ENCODE measurements at regions not wholly inside any gene's neighbourhood (a gene's known extent, or its start where the extent isn't known, plus 50 kb on each side); places are given as distances from the start of the nearest gene placed in this dataset.

GRCh38 chr18:43465483-43465882 lies 188.2 kb upstream of the SYT4 start:
- H3K36me3 Mint-ChIP-seq (ENCODE audit: insufficient read depth, unreplicated experiment): no peaks in the 10 kb centered on the region
- POLR2A ChIA-PET: no interaction called here
- intact Hi-C loops (cut with micrococcal nuclease): no loop called here
- no peaks in the 10 kb centered on the region for H3K27me3 Mint-ChIP-seq (ENCODE audit: insufficient read depth, unreplicated experiment)
- DNase-seq (ENCODE audit: unreplicated experiment): no peak
- no peak for TF ChIP-seq CTCF (IDR thresholded peaks at IDR 0.05; ENCODE audit: unreplicated experiment)
- no peak overlapping the region for H3K4me3 Mint-ChIP-seq (ENCODE audit: unreplicated experiment)
- no peaks in the 10 kb centered on the region for H3K4me1 Mint-ChIP-seq (ENCODE audit: insufficient read depth, unreplicated experiment)
- H3K27ac Mint-ChIP-seq (ENCODE audit: low read depth, unreplicated experiment): no peak overlapping the region
- BruUV-seq (replicated peaks): no TSS peak
- CTCF ChIA-PET: interaction anchor here (0.5 kb wide), 1 partner anchor 800 kb away, joined by 4 read pairs; no protein-coding TSS in a partner anchor
- H3K9me3 Mint-ChIP-seq (ENCODE audit: unreplicated experiment): peaks cover 22% of the 10 kb centered on the region

- no peaks in the 10 kb centered on the region for H3K4me1 Mint-ChIP-seq (ENCODE audit: insufficient read depth, unreplicated experiment)
- no peak overlapping the region for H3K27ac Mint-ChIP-seq (ENCODE audit: low read depth, unreplicated experiment)
- H3K4me3 Mint-ChIP-seq (ENCODE audit: unreplicated experiment): no peak overlapping the region
- no TSS peak for BruUV-seq (replicated peaks)
- peaks cover 20% of the 10 kb centered on the region for H3K27me3 Mint-ChIP-seq (ENCODE audit: insufficient read depth, unreplicated experiment)
- intact Hi-C loops (cut with micrococcal nuclease): no loop called here
- no peak for DNase-seq (ENCODE audit: unreplicated experiment)
- TF ChIP-seq CTCF (IDR thresholded peaks at IDR 0.05; ENCODE audit: unreplicated experiment): no peak
- H3K36me3 Mint-ChIP-seq (ENCODE audit: insufficient read depth, unreplicated experiment): no peaks in the 10 kb centered on the region
- ChIA-PET POLR2A (no interaction called here), CTCF (interaction anchor here (1.2 kb wide), 1 partner anchor 49 kb away, joined by 4 read pairs; no protein-coding TSS in a partner anchor)
- peaks cover 7% of the 10 kb centered on the region for H3K9me3 Mint-ChIP-seq (ENCODE audit: unreplicated experiment)
Observed at GRCh38 chr18:43471873-43472272, 194.6 kb upstream of the SYT4 start.

- Mint-ChIP-seq H3K4me1 (ENCODE audit: insufficient read depth, unreplicated experiment) (no peaks in the 10 kb centered on the region), H3K4me3 (ENCODE audit: unreplicated experiment) (no peak overlapping the region), H3K27me3 (ENCODE audit: insufficient read depth, unreplicated experiment) (peaks cover 20% of the 10 kb centered on the region), H3K9me3 (ENCODE audit: unreplicated experiment) (no peaks in the 10 kb centered on the region), H3K36me3 (ENCODE audit: insufficient read depth, unreplicated experiment) (no peaks in the 10 kb centered on the region), H3K27ac (ENCODE audit: low read depth, unreplicated experiment) (no peak overlapping the region)
- no peak for TF ChIP-seq CTCF (IDR thresholded peaks at IDR 0.05; ENCODE audit: unreplicated experiment)
- no peak for DNase-seq (ENCODE audit: unreplicated experiment)
- ChIA-PET CTCF (no interaction called here), POLR2A (no interaction called here)
- intact Hi-C loops (cut with micrococcal nuclease): no loop called here
- BruUV-seq (replicated peaks): no TSS peak
Observed at GRCh38 chr18:43481069-43481468, 203.8 kb upstream of the SYT4 start.

GRCh38 chr18:43482136-43482535 lies 204.8 kb upstream of the SYT4 start:
- TF ChIP-seq CTCF (IDR thresholded peaks at IDR 0.05; ENCODE audit: unreplicated experiment): no peak
- Mint-ChIP-seq H3K27ac (ENCODE audit: low read depth, unreplicated experiment) (no peak overlapping the region), H3K27me3 (ENCODE audit: insufficient read depth, unreplicated experiment) (peaks cover 16% of the 10 kb centered on the region), H3K4me1 (ENCODE audit: insufficient read depth, unreplicated experiment) (no peaks in the 10 kb centered on the region), H3K9me3 (ENCODE audit: unreplicated experiment) (no peaks in the 10 kb centered on the region), H3K4me3 (ENCODE audit: unreplicated experiment) (no peak overlapping the region), H3K36me3 (ENCODE audit: insufficient read depth, unreplicated experiment) (no peaks in the 10 kb centered on the region)
- intact Hi-C loops (cut with micrococcal nuclease): no loop called here
- DNase-seq (ENCODE audit: unreplicated experiment): no peak
- ChIA-PET POLR2A (no interaction called here), CTCF (interaction anchor here (0.6 kb wide), 1 partner anchor 40 kb away, joined by 3 read pairs; no protein-coding TSS in a partner anchor)
- BruUV-seq (replicated peaks): no TSS peak
